SK-N-SH (cell line): ENCODE measurements at regions not wholly inside any gene's neighbourhood (a gene's known extent, or its start where the extent isn't known, plus 50 kb on each side); places are given as distances from the start of the nearest gene placed in this dataset.

Source experiments
- MXI1 ChIP-seq: IDR thresholded peaks from 2 replicates; pipeline ENCODE4 v1.6.1; 2012; ENCODE audit warnings: mild to moderate bottlenecking, low read depth, low read length, improper control_type of control experiment
- RAD21 ChIP-seq: IDR thresholded peaks from 2 replicates; pipeline ENCODE4 v1.6.1; 2012; ENCODE audit warnings: mild to moderate bottlenecking, low read length
- TF ChIP-seq, protein P1 (sequence below): IDR thresholded peaks from 2 replicates; pipeline ENCODE4 v1.6.1; 2012; ENCODE audit warnings: mild to moderate bottlenecking, low read depth, low read length, moderate library complexity

DNA sequence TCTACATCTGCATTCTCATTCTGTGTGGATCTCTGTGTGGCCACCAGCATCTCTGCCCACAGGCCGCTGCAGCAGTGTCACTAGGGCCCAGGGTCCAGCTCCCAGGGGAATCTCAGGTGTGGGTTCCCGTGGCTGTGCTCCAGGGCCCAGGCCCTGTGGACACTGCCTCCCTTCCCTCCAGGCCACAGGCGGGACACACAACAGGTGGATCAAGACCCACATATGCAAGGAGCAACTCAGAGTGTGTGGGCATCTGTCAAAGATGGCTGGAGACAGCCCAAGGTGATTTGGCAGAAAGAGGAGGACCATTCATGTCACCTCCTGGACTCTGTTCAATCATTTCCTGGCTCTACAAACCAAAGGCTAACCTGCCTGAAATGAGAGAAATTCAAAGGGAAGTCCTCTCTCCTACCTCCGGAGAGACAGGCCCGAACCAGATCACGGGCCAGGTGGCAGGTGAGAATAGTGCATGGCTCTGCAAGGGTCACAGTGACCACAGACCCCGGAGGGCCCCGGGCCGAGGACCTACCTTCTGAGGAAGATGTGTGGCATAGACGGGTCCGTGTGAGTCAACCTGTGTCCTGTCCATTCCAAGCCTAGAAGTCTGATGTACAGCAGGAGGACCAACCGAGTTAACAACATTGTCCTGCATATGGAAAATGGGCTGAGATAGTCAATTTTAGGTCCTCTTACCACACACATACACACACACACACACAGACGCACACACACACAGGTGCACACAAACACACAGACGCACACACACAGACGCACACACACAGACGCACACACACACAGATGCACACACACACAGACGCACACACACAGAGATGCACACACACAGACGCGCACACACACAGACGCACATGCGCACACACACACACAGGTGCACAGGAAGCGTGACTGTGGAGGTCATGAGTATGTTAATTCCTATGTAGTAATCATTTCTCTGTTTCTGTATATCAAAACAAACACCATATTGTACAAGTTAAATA, 1068.5 kb downstream of the BRD1 start:
- TF ChIP-seq, protein P1, sequence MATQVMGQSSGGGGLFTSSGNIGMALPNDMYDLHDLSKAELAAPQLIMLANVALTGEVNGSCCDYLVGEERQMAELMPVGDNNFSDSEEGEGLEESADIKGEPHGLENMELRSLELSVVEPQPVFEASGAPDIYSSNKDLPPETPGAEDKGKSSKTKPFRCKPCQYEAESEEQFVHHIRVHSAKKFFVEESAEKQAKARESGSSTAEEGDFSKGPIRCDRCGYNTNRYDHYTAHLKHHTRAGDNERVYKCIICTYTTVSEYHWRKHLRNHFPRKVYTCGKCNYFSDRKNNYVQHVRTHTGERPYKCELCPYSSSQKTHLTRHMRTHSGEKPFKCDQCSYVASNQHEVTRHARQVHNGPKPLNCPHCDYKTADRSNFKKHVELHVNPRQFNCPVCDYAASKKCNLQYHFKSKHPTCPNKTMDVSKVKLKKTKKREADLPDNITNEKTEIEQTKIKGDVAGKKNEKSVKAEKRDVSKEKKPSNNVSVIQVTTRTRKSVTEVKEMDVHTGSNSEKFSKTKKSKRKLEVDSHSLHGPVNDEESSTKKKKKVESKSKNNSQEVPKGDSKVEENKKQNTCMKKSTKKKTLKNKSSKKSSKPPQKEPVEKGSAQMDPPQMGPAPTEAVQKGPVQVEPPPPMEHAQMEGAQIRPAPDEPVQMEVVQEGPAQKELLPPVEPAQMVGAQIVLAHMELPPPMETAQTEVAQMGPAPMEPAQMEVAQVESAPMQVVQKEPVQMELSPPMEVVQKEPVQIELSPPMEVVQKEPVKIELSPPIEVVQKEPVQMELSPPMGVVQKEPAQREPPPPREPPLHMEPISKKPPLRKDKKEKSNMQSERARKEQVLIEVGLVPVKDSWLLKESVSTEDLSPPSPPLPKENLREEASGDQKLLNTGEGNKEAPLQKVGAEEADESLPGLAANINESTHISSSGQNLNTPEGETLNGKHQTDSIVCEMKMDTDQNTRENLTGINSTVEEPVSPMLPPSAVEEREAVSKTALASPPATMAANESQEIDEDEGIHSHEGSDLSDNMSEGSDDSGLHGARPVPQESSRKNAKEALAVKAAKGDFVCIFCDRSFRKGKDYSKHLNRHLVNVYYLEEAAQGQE, result no peak
- TF ChIP-seq MXI1 (no peak), RAD21 (no peak)
